ENCODE measurements at regions not wholly inside any gene's neighbourhood (a gene's known extent, or its start where the extent isn't known, plus 50 kb on each side); places are given as distances from the start of the nearest gene placed in this dataset.

DNA sequence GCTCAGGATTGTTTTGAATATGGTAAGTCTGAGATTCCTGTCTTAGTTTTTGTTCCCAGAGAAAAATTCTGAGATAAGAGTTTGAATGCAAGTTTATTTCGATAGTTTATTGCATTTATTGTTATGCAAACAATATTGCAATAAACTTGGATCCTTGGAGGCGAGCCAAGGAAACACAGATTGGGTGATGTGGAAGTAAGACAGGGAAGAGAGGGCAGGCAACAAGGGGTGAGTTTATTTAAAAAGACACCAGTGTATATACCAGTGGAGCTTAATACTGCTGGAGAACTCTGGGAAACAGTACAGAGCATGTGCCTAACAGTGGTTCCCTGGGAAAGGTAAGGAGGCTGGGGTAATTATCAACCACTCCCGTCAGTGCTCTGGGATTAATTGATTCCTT, 87.5 kb upstream of the NEDD4L start:
- no peak for TF ChIP-seq POLR2AphosphoS5 (IDR thresholded peaks at IDR 0.05; ENCODE audit: insufficient read depth, low read depth, low read length)
- TF ChIP-seq POLR2A (IDR thresholded peaks at IDR 0.05; ENCODE audit: low read depth, low read length), result no peak
- no peak for TF ChIP-seq GATA2 (IDR thresholded peaks at IDR 0.05; ENCODE audit: insufficient read depth, insufficient read length, low read depth, low read length)
- TF ChIP-seq FOS (IDR thresholded peaks at IDR 0.05; ENCODE audit: borderline replicate concordance, insufficient read depth, low read length), result no peak
- TF ChIP-seq, protein P1, sequence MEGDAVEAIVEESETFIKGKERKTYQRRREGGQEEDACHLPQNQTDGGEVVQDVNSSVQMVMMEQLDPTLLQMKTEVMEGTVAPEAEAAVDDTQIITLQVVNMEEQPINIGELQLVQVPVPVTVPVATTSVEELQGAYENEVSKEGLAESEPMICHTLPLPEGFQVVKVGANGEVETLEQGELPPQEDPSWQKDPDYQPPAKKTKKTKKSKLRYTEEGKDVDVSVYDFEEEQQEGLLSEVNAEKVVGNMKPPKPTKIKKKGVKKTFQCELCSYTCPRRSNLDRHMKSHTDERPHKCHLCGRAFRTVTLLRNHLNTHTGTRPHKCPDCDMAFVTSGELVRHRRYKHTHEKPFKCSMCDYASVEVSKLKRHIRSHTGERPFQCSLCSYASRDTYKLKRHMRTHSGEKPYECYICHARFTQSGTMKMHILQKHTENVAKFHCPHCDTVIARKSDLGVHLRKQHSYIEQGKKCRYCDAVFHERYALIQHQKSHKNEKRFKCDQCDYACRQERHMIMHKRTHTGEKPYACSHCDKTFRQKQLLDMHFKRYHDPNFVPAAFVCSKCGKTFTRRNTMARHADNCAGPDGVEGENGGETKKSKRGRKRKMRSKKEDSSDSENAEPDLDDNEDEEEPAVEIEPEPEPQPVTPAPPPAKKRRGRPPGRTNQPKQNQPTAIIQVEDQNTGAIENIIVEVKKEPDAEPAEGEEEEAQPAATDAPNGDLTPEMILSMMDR (IDR thresholded peaks at IDR 0.05; ENCODE audit: extremely low read depth in 1 of 2, insufficient read depth in 1 of 2, low read depth in 1 of 2, low read length in 2 of 2), result no peak
- no peak for TF ChIP-seq EZH2 (IDR thresholded peaks at IDR 0.05; ENCODE audit: borderline replicate concordance, low read depth, low read length, severe bottlenecking)
- TF ChIP-seq JUN (IDR thresholded peaks at IDR 0.05; ENCODE audit: borderline replicate concordance, insufficient read depth, insufficient read length, low read depth), result no peak
- TF ChIP-seq MYC (IDR thresholded peaks at IDR 0.05; ENCODE audit: low read depth, low read length), result no peak
- TF ChIP-seq, protein P2, sequence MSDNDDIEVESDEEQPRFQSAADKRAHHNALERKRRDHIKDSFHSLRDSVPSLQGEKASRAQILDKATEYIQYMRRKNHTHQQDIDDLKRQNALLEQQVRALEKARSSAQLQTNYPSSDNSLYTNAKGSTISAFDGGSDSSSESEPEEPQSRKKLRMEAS (IDR thresholded peaks at IDR 0.05; ENCODE audit: insufficient read depth, insufficient read length), result no peak
- no peaks in the 10 kb centered on the region for H3K36me3 ChIP-seq (ENCODE audit: control insufficient read depth in 2 of 2, extremely low read depth in 1 of 2, insufficient read depth in 2 of 2, low read length in 2 of 2)
- peaks cover 5 to 21% of the 10 kb centered on the region in 2 experiments for H3K27me3 ChIP-seq (ENCODE audit: control insufficient read depth in 2 of 2, insufficient read depth in 2 of 2, low read length in 2 of 2)
- no peaks in the 10 kb centered on the region for H3K4me1 ChIP-seq (ENCODE audit: control insufficient read depth, extremely low read depth, insufficient read depth, low read length)
- dilution Hi-C loops (cut with MboI; ENCODE audit: extremely low pct_ligation_motif_present, low sequenced_read_pairs), result no loop called here
- H3K9me3 ChIP-seq (replicated peaks; ENCODE audit: control insufficient read depth, insufficient read depth, low read length), result no peaks in the 10 kb centered on the region
- H3K27ac ChIP-seq (ENCODE audit: insufficient read depth, low read depth, low read length), result no peak overlapping the region
- FAIRE-seq, result no peak
- H3K4me3 ChIP-seq (replicated peaks in 1 of 3; ENCODE audit: insufficient read depth in 1 of 3, low read depth in 1 of 3, low read length in 3 of 3), result no peak overlapping the region
- DNase-seq (ENCODE audit: low read depth, low spot score), result no peak
- intact Hi-C loops (cut with micrococcal nuclease), result loop anchor here (10.0 kb wide), 1 partner anchor 368 kb away; no protein-coding TSS in a partner anchor
- H3K9me1 ChIP-seq (replicated peaks; ENCODE audit: control insufficient read depth, extremely low read depth, insufficient read depth, low read length), result no peaks in the 10 kb centered on the region
- H3K9ac ChIP-seq (replicated peaks; ENCODE audit: extremely low read depth, insufficient read depth, low read length), result no peak overlapping the region
- CTCF ChIA-PET, result no interaction called here
- H3K4me2 ChIP-seq (ENCODE audit: insufficient read depth, low read length), result no peak overlapping the region
- POLR2A ChIA-PET, result no interaction called here
- no peak overlapping the region for H2AFZ ChIP-seq (ENCODE audit: low read depth, low read length)
- H3K79me2 ChIP-seq (ENCODE audit: control insufficient read depth, insufficient read depth, low read length), result no peaks in the 10 kb centered on the region
- H4K20me1 ChIP-seq (replicated peaks; ENCODE audit: control insufficient read depth, extremely low read depth, insufficient read depth, low read length), result no peaks in the 10 kb centered on the region
- BruUV-seq (replicated peaks), result no TSS peak

Data from endothelial cell of umbilical vein (primary cell).